Progenitor cell of endocrine pancreas (in vitro differentiated cells): ENCODE measurements at regions not wholly inside any gene's neighbourhood (a gene's known extent, or its start where the extent isn't known, plus 50 kb on each side); places are given as distances from the start of the nearest gene placed in this dataset.
A peak's percentile ranks its signal among the peaks of the same experiment; 100 is the strongest.

ENCODE experiments used
- DNase-seq: peaks from one replicate; pipeline ENCODE4 v3.0.0; 2021; ENCODE audit warnings: low spot score; ENCODE audit not compliant: unreplicated experiment
- H3K27ac Mint-ChIP-seq: 2 replicates; pipeline ENCODE4 v1.8.0; 2021; ENCODE audit warnings: mild to moderate bottlenecking, moderate library complexity, mixed read lengths
- H3K27me3 Mint-ChIP-seq: 2 replicates; pipeline ENCODE4 v1.8.0; 2021; ENCODE audit warnings: mixed read lengths
- H3K36me3 Mint-ChIP-seq: 2 replicates; pipeline ENCODE4 v1.8.0; 2022; ENCODE audit warnings: mixed read lengths; ENCODE audit not compliant: insufficient read depth
- H3K4me1 Mint-ChIP-seq: 2 replicates; pipeline ENCODE4 v1.8.0; 2021; ENCODE audit warnings: low read depth, mixed read lengths
- H3K4me3 Mint-ChIP-seq: 2 replicates; pipeline ENCODE4 v1.8.0; 2021; ENCODE audit warnings: low read depth, mild to moderate bottlenecking, moderate library complexity, mixed read lengths
- H3K9me3 Mint-ChIP-seq: 2 replicates; pipeline ENCODE4 v1.8.0; 2021; ENCODE audit warnings: low read depth, mixed read lengths
- CTCF ChIP-seq: fragments of 200-600 bp; sonication (generic); IDR thresholded peaks from one replicate; pipeline ENCODE4 v1.5.0; 2021; ENCODE audit warnings: antibody characterized with exemption, mild to moderate bottlenecking; ENCODE audit not compliant: unreplicated experiment

- H3K4me1 Mint-ChIP-seq, result no peaks in the 10 kb centered on the region
- H3K4me3 Mint-ChIP-seq, result no peak overlapping the region
- TF ChIP-seq CTCF, result no peak
- no peaks in the 10 kb centered on the region for H3K9me3 Mint-ChIP-seq
- no peaks in the 10 kb centered on the region for H3K27me3 Mint-ChIP-seq
- no peaks in the 10 kb centered on the region for H3K36me3 Mint-ChIP-seq
- no peak overlapping the region for H3K27ac Mint-ChIP-seq
- DNase-seq, result no peak
These were observed 496.0 kb downstream of the CDH8 start for GRCh38 chr16:61540216-61540615.

GRCh38 chr16:61530697-61531096 is 505.5 kb downstream of the CDH8 start:
- no peak for DNase-seq
- no peaks in the 10 kb centered on the region for H3K36me3 Mint-ChIP-seq
- H3K27me3 Mint-ChIP-seq, result no peaks in the 10 kb centered on the region
- H3K4me1 Mint-ChIP-seq, result no peaks in the 10 kb centered on the region
- no peak overlapping the region for H3K4me3 Mint-ChIP-seq
- H3K9me3 Mint-ChIP-seq, result no peaks in the 10 kb centered on the region
- TF ChIP-seq CTCF, result no peak
- H3K27ac Mint-ChIP-seq, result no peak overlapping the region

- DNase-seq, result no peak
- no peak overlapping the region for H3K4me3 Mint-ChIP-seq
- no peaks in the 10 kb centered on the region for H3K36me3 Mint-ChIP-seq
- no peaks in the 10 kb centered on the region for H3K4me1 Mint-ChIP-seq
- H3K27ac Mint-ChIP-seq, result no peak overlapping the region
- TF ChIP-seq CTCF, result no peak
- no peaks in the 10 kb centered on the region for H3K9me3 Mint-ChIP-seq
- no peaks in the 10 kb centered on the region for H3K27me3 Mint-ChIP-seq
These were observed 535.4 kb downstream of the CDH8 start for GRCh38 chr16:61500851-61501250.

- no peaks in the 10 kb centered on the region for H3K27me3 Mint-ChIP-seq
- no peaks in the 10 kb centered on the region for H3K36me3 Mint-ChIP-seq
- H3K4me3 Mint-ChIP-seq, result no peak overlapping the region
- H3K27ac Mint-ChIP-seq, result no peak overlapping the region
- DNase-seq, result no peak
- no peaks in the 10 kb centered on the region for H3K9me3 Mint-ChIP-seq
- no peaks in the 10 kb centered on the region for H3K4me1 Mint-ChIP-seq
- no peak for TF ChIP-seq CTCF
These were observed 556.0 kb downstream of the CDH8 start for GRCh38 chr16:61480250-61480649.

GRCh38 chr16:61471737-61472136 is 564.5 kb downstream of the CDH8 start:
- Mint-ChIP-seq H3K27me3 (no peaks in the 10 kb centered on the region), H3K4me1 (no peaks in the 10 kb centered on the region), H3K27ac (no peak overlapping the region), H3K9me3 (peaks cover 9% of the 10 kb centered on the region), H3K4me3 (no peak overlapping the region), H3K36me3 (no peaks in the 10 kb centered on the region)
- DNase-seq, result no peak
- TF ChIP-seq CTCF, result peak; percentile 12
